ENCODE measurements at regions not wholly inside any gene's neighbourhood (a gene's known extent, or its start where the extent isn't known, plus 50 kb on each side); places are given as distances from the start of the nearest gene placed in this dataset.

DNA sequence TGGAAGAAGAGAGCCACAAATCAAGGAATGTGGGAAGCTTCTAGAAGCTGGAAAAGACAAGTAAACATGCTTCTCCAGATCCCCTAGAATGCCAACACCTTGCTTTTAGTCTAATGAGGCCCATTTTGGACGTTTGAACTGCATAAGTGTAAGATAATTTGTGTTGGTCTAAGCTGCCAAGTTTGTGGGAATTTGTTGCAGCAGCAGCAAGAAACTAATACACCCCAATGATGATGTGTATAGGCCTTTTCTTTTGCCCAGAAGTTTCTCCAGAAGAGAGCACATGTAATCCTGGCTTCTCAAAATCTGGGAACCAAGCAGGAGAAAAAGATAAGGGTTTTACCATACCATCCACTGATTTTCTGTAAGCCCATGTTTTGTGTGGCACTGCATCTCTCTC, 96.1 kb upstream of the DPT start:
- TF ChIP-seq ZNF8 (CRISPR knock-in tag; IDR thresholded peaks at IDR 0.05), result no peak
- no peak for TF ChIP-seq ZFP3 (CRISPR knock-in tag; IDR thresholded peaks at IDR 0.05)
- TF ChIP-seq, protein P1, sequence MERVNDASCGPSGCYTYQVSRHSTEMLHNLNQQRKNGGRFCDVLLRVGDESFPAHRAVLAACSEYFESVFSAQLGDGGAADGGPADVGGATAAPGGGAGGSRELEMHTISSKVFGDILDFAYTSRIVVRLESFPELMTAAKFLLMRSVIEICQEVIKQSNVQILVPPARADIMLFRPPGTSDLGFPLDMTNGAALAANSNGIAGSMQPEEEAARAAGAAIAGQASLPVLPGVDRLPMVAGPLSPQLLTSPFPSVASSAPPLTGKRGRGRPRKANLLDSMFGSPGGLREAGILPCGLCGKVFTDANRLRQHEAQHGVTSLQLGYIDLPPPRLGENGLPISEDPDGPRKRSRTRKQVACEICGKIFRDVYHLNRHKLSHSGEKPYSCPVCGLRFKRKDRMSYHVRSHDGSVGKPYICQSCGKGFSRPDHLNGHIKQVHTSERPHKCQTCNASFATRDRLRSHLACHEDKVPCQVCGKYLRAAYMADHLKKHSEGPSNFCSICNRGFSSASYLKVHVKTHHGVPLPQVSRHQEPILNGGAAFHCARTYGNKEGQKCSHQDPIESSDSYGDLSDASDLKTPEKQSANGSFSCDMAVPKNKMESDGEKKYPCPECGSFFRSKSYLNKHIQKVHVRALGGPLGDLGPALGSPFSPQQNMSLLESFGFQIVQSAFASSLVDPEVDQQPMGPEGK (CRISPR knock-in tag; IDR thresholded peaks at IDR 0.05; ENCODE audit: borderline replicate concordance), result no peak
- no peak for TF ChIP-seq ZC3H10 (CRISPR knock-in tag; IDR thresholded peaks at IDR 0.05)
- no peak for TF ChIP-seq ISL1 (CRISPR knock-in tag; IDR thresholded peaks at IDR 0.05)
- TF ChIP-seq, protein P2, sequence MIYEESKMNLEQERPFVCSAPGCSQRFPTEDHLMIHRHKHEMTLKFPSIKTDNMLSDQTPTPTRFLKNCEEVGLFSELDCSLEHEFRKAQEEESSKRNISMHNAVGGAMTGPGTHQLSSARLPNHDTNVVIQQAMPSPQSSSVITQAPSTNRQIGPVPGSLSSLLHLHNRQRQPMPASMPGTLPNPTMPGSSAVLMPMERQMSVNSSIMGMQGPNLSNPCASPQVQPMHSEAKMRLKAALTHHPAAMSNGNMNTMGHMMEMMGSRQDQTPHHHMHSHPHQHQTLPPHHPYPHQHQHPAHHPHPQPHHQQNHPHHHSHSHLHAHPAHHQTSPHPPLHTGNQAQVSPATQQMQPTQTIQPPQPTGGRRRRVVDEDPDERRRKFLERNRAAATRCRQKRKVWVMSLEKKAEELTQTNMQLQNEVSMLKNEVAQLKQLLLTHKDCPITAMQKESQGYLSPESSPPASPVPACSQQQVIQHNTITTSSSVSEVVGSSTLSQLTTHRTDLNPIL (CRISPR knock-in tag; IDR thresholded peaks at IDR 0.05; ENCODE audit: low read depth), result no peak
- TF ChIP-seq, protein P3, sequence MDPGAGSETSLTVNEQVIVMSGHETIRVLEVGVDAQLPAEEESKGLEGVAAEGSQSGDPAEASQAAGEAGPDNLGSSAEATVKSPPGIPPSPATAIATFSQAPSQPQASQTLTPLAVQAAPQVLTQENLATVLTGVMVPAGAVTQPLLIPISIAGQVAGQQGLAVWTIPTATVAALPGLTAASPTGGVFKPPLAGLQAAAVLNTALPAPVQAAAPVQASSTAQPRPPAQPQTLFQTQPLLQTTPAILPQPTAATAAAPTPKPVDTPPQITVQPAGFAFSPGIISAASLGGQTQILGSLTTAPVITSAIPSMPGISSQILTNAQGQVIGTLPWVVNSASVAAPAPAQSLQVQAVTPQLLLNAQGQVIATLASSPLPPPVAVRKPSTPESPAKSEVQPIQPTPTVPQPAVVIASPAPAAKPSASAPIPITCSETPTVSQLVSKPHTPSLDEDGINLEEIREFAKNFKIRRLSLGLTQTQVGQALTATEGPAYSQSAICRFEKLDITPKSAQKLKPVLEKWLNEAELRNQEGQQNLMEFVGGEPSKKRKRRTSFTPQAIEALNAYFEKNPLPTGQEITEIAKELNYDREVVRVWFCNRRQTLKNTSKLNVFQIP (CRISPR knock-in tag; IDR thresholded peaks at IDR 0.05; ENCODE audit: borderline replicate concordance, low read depth), result no peak
- no peak for TF ChIP-seq RARB (CRISPR knock-in tag; IDR thresholded peaks at IDR 0.05)
